SK-N-SH (cell line): ENCODE measurements at regions not wholly inside any gene's neighbourhood (a gene's known extent, or its start where the extent isn't known, plus 50 kb on each side); places are given as distances from the start of the nearest gene placed in this dataset.

Experiments used
- CTCF ChIA-PET: fragments of 300-600, 350-600 bp; formaldehyde crosslinking; extraction: SDS; loops from one replicate; lab custom pipeline; 2021; lab: Yijun Ruan, JAX
- POLR2A ChIA-PET: fragments of 350-600 bp; sonication (Branson Sonifier 250); formaldehyde crosslinking; extraction: SDS; loops from one replicate; lab custom pipeline; 2020; ENCODE audit warnings: antibody characterized with exemption, inconsistent platforms; lab: Yijun Ruan, JAX
- DNase-seq: peaks from one replicate; pipeline ENCODE4 v3.0.0; 2012
- H2AFZ ChIP-seq: fragments of 200-600 bp; sonication (generic); 2 replicates; pipeline ENCODE4 v1.8.1; 2016; ENCODE audit warnings: antibody characterized with exemption, mild to moderate bottlenecking, low read depth
- H3F3A ChIP-seq: fragments of 200-600 bp; sonication (generic); replicated peaks from 2 replicates; pipeline ENCODE3; 2016; ENCODE audit warnings: antibody characterized with exemption, mild to moderate bottlenecking; ENCODE audit not compliant: insufficient read depth
- H3K27ac ChIP-seq, 2 experiments: fragments of 200-500 bp in 1 of 2; fragments of 200-600 bp in 1 of 2; sonication (Bioruptor generic) in 1 of 2; sonication (generic), shearing (Covaris generic) in 1 of 2; 2 replicates each; pipeline versions ENCODE4 v1.5.1 to v1.6.1; 2014 to 2016; ENCODE audit warnings: low read depth in 2 of 2, inconsistent platforms in 1 of 2, low read length in 1 of 2, mild to moderate bottlenecking in 1 of 2, mixed read lengths in 1 of 2
- H3K27me3 ChIP-seq: fragments of 200-600 bp; sonication (generic), shearing (Covaris generic); 2 replicates; pipeline ENCODE4 v1.6.1; 2016; ENCODE audit warnings: mixed run types; ENCODE audit not compliant: insufficient read depth
- H3K36me3 ChIP-seq, 2 experiments: fragments of 200-500 bp in 1 of 2; fragments of 200-600 bp in 1 of 2; sonication (Bioruptor generic) in 1 of 2; sonication (generic) in 1 of 2; replicated peaks in 1 of 2; 2 replicates each; pipeline versions ENCODE3 to v1.5.1; 2014 to 2016; ENCODE audit warnings: low read length in 1 of 2, mild to moderate bottlenecking in 1 of 2; ENCODE audit not compliant: insufficient read depth in 2 of 2, control insufficient read depth in 1 of 2
- H3K4me1 ChIP-seq, 2 experiments: fragments of 200-500 bp in 1 of 2; fragments of 200-600 bp in 1 of 2; sonication (Bioruptor generic) in 1 of 2; sonication (generic), shearing (Covaris generic) in 1 of 2; 2 replicates each; pipeline versions ENCODE4 v1.5.1 to v1.6.1; 2014 to 2016; ENCODE audit warnings: low read depth in 1 of 2, low read length in 1 of 2, mixed run types in 1 of 2; ENCODE audit not compliant: insufficient read depth in 2 of 2, control insufficient read depth in 1 of 2
- H3K4me2 ChIP-seq: fragments of 200-600 bp; sonication (generic), shearing (Covaris generic); 2 replicates; pipeline ENCODE4 v1.6.1; 2017; ENCODE audit warnings: mixed run types
- H3K4me3 ChIP-seq, 2 experiments: fragments of 200-500 bp in 1 of 2; fragments of 200-600 bp in 1 of 2; sonication (Bioruptor generic) in 1 of 2; sonication (generic), shearing (Covaris generic) in 1 of 2; 2 replicates each; pipeline versions ENCODE4 v1.5.1 to v1.8.1; 2014 to 2016; ENCODE audit warnings: low read depth in 2 of 2, inconsistent platforms in 1 of 2, low read length in 1 of 2, mild to moderate bottlenecking in 1 of 2, mixed read lengths in 1 of 2, moderate library complexity in 1 of 2
- H3K79me2 ChIP-seq: fragments of 200-600 bp; sonication (generic); 2 replicates; pipeline ENCODE4 v1.8.1; 2017; ENCODE audit warnings: mild to moderate bottlenecking; ENCODE audit not compliant: insufficient read depth
- H3K9ac ChIP-seq: fragments of 200-600 bp; sonication (generic); 2 replicates; pipeline ENCODE4 v1.6.1; 2017; ENCODE audit warnings: mixed run types
- H3K9me2 ChIP-seq: fragments of 200-600 bp; sonication (generic); 2 replicates; pipeline ENCODE4 v1.6.1; 2017; ENCODE audit warnings: mixed run types
- H3K9me3 ChIP-seq: fragments of 200-600 bp; sonication (generic); 2 replicates; pipeline ENCODE4 v1.6.1; 2017; ENCODE audit warnings: mixed run types, mild to moderate bottlenecking, moderate library complexity
- H4K20me1 ChIP-seq: fragments of 200-600 bp; sonication (generic); 2 replicates; pipeline ENCODE4 v1.6.1; 2017; ENCODE audit warnings: mild to moderate bottlenecking, mixed run types; ENCODE audit not compliant: insufficient read depth
- ELF1 ChIP-seq: IDR thresholded peaks from 2 replicates; pipeline ENCODE4 v1.4.0; 2012
- EP300 ChIP-seq, 2 experiments: IDR thresholded peaks; 2 replicates each; pipeline versions ENCODE4 v1.4.0 to v1.6.1; 2012; ENCODE audit warnings: borderline replicate concordance in 1 of 2, low read depth in 1 of 2, low read length in 1 of 2
- EZH2phosphoT487 ChIP-seq: fragments of 200-600 bp; sonication (generic); IDR thresholded peaks from 2 replicates; pipeline ENCODE4 v1.6.1; 2017; ENCODE audit warnings: low read depth, mixed run types, mild to moderate bottlenecking, antibody characterized with exemption, moderate library complexity, borderline replicate concordance
- JUND ChIP-seq: IDR thresholded peaks from 2 replicates; pipeline ENCODE4 v1.4.0; 2012
- MXI1 ChIP-seq: IDR thresholded peaks from 2 replicates; pipeline ENCODE4 v1.6.1; 2012; ENCODE audit warnings: mild to moderate bottlenecking, low read depth, low read length, improper control_type of control experiment
- NFIC ChIP-seq: IDR thresholded peaks from 2 replicates; pipeline ENCODE4 v1.4.0; 2012; ENCODE audit warnings: borderline replicate concordance
- RCOR1 ChIP-seq: fragments of 150-350 bp; IDR thresholded peaks from 2 replicates; pipeline ENCODE4 v1.6.1; 2017; ENCODE audit warnings: antibody characterized with exemption, low read length
- RFX5 ChIP-seq: IDR thresholded peaks from 2 replicates; pipeline ENCODE4 v1.6.1; 2012; ENCODE audit warnings: mild to moderate bottlenecking, improper control_type of control experiment, low read length
- SMC3 ChIP-seq: IDR thresholded peaks from 2 replicates; pipeline ENCODE4 v1.6.1; 2012; ENCODE audit warnings: low read depth, low read length, improper control_type of control experiment
- WGBS: methylation state at CpG from one replicate; pipeline ENCODE4 v1.1.6; 2017; ENCODE audit warnings: low lambda C conversion rate; 5-methylcytosine and 5-hydroxymethylcytosine counted together
- TF ChIP-seq, protein P1 (sequence below): fragments of 200-600 bp; sonication (generic); IDR thresholded peaks from 2 replicates; pipeline ENCODE4 v1.6.1; 2017; ENCODE audit warnings: antibody characterized with exemption, mild to moderate bottlenecking, moderate library complexity
- TF ChIP-seq, protein P2 (sequence below): IDR thresholded peaks from 2 replicates; pipeline ENCODE4; 2012
- TF ChIP-seq, protein P3 (sequence below): IDR thresholded peaks from 2 replicates; pipeline ENCODE4 v1.6.1; 2012; ENCODE audit warnings: mild to moderate bottlenecking, low read depth, low read length, moderate library complexity
- TF ChIP-seq, protein P4 (sequence below): IDR thresholded peaks from 2 replicates; pipeline ENCODE4 v1.4.0; 2012; ENCODE audit warnings: low read depth

DNA sequence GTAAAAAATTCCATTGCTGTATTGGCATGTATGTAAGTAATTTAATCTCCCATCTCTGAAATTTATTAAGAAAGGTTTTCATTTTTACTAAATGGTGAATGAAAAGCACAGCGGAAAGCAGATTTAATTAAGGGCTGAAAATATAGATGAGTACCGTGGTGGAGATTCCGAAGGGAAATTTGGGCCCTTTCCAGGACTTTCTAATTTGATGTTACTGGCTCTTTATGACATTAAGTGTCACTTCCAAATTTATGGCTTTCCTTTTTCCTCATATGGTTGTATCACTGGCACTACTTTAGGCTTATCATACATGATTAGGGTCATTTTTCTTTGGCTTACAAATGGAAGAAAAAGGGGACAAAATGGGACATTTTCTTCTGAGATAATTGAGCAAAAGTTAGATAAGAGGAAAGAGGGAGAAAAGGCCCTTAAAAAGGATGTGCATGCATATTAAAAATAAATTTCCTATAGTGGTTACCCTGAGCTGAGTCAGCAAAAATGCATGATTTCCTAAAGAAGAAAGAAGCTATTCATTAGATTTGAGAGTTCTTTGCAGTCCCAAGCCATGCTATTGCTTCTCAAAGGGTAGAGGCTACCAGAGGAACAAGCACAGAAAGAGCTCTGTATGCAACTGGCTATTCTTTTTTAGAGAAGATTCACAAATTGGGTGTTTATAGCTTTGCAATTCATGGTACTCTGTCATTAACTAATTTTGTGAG is 74.9 kb upstream of the CNIH3 start:
- H3K9ac ChIP-seq = no peak overlapping the region; the same call in 1 of the 2 replicates
- no peaks in the 10 kb centered on the region for H3K36me3 ChIP-seq
- peaks cover 30% of the 10 kb centered on the region for H3F3A ChIP-seq
- ChIA-PET CTCF (interaction anchor here (1.1 to 1.2 kb wide), 3 partner anchors 48 to 381 kb away, joined by 3 to 5 read pairs (median 3); no protein-coding TSS in a partner anchor), POLR2A (no interaction called here)
- TF ChIP-seq JUND (no peak), SMC3 (no peak), EZH2phosphoT487 (no peak), RFX5 (no peak), ELF1 (no peak), RCOR1 (peak; percentile 82), MXI1 (no peak), EP300 (IDR thresholded peaks at IDR 0.05; ENCODE audit: borderline replicate concordance in 1 of 2, low read depth in 1 of 2, low read length in 1 of 2) (peak in 1 of 2 experiments; percentile 51; a peak in 1 of 4 replicates), NFIC (peak; percentile 19; the same call in 1 of the 2 replicates)
- TF ChIP-seq, protein P1, sequence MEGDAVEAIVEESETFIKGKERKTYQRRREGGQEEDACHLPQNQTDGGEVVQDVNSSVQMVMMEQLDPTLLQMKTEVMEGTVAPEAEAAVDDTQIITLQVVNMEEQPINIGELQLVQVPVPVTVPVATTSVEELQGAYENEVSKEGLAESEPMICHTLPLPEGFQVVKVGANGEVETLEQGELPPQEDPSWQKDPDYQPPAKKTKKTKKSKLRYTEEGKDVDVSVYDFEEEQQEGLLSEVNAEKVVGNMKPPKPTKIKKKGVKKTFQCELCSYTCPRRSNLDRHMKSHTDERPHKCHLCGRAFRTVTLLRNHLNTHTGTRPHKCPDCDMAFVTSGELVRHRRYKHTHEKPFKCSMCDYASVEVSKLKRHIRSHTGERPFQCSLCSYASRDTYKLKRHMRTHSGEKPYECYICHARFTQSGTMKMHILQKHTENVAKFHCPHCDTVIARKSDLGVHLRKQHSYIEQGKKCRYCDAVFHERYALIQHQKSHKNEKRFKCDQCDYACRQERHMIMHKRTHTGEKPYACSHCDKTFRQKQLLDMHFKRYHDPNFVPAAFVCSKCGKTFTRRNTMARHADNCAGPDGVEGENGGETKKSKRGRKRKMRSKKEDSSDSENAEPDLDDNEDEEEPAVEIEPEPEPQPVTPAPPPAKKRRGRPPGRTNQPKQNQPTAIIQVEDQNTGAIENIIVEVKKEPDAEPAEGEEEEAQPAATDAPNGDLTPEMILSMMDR = no peak
- TF ChIP-seq, protein P2, sequence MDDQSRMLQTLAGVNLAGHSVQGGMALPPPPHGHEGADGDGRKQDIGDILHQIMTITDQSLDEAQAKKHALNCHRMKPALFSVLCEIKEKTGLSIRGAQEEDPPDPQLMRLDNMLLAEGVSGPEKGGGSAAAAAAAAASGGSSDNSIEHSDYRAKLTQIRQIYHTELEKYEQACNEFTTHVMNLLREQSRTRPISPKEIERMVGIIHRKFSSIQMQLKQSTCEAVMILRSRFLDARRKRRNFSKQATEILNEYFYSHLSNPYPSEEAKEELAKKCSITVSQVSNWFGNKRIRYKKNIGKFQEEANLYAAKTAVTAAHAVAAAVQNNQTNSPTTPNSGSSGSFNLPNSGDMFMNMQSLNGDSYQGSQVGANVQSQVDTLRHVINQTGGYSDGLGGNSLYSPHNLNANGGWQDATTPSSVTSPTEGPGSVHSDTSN = peak; percentile 32; the same call in 1 of the 2 replicates
- TF ChIP-seq, protein P3, sequence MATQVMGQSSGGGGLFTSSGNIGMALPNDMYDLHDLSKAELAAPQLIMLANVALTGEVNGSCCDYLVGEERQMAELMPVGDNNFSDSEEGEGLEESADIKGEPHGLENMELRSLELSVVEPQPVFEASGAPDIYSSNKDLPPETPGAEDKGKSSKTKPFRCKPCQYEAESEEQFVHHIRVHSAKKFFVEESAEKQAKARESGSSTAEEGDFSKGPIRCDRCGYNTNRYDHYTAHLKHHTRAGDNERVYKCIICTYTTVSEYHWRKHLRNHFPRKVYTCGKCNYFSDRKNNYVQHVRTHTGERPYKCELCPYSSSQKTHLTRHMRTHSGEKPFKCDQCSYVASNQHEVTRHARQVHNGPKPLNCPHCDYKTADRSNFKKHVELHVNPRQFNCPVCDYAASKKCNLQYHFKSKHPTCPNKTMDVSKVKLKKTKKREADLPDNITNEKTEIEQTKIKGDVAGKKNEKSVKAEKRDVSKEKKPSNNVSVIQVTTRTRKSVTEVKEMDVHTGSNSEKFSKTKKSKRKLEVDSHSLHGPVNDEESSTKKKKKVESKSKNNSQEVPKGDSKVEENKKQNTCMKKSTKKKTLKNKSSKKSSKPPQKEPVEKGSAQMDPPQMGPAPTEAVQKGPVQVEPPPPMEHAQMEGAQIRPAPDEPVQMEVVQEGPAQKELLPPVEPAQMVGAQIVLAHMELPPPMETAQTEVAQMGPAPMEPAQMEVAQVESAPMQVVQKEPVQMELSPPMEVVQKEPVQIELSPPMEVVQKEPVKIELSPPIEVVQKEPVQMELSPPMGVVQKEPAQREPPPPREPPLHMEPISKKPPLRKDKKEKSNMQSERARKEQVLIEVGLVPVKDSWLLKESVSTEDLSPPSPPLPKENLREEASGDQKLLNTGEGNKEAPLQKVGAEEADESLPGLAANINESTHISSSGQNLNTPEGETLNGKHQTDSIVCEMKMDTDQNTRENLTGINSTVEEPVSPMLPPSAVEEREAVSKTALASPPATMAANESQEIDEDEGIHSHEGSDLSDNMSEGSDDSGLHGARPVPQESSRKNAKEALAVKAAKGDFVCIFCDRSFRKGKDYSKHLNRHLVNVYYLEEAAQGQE = no peak
- TF ChIP-seq, protein P4, sequence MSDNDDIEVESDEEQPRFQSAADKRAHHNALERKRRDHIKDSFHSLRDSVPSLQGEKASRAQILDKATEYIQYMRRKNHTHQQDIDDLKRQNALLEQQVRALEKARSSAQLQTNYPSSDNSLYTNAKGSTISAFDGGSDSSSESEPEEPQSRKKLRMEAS = no peak
- WGBS = 14% methylated on average over 3 of the region's 3 CpGs
- no peaks in the 10 kb centered on the region for H3K9me3 ChIP-seq
- peaks cover 33 to 47% of the 10 kb centered on the region in 2 experiments for H3K4me1 ChIP-seq
- no peaks in the 10 kb centered on the region for H3K9me2 ChIP-seq
- no peak overlapping the region for H3K4me3 ChIP-seq
- H4K20me1 ChIP-seq = no peaks in the 10 kb centered on the region
- H2AFZ ChIP-seq = peak overlapping the region; percentile 43; the same call in 1 of the 2 replicates
- H3K27me3 ChIP-seq = no peaks in the 10 kb centered on the region
- peak overlapping the region; percentile 8; the same call in 1 of the 2 replicates for H3K4me2 ChIP-seq
- no peaks in the 10 kb centered on the region for H3K79me2 ChIP-seq
- peak; percentile 31 for DNase-seq
- peak overlapping the region; percentile 94 to 99; a peak in 3 of 4 replicates for H3K27ac ChIP-seq
